ENCODE measurements at regions not wholly inside any gene's neighbourhood (a gene's known extent, or its start where the extent isn't known, plus 50 kb on each side); places are given as distances from the start of the nearest gene placed in this dataset.

DNA sequence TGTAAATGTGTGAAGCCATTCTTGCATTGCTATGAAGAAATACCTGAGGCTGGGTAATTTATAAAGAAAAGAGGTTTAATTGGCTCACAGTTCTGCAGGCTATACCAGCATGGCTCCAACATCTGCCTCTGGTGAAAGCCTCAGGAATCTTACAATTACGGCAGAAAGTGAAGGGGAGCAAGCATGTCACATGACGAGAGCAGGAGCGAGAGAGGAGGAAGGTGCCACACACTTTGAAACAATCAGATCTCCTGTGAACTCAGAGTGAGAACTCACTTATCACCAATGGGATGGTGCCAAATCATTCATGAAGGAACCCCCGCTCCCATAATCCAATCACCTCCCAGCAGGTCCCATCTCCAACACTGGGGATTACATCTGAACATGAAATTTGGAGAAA, 213.6 kb upstream of the TSC22D2 start:
- no peak for DNase-seq (ENCODE audit: low read depth)
- H3K4me3 ChIP-seq (ENCODE audit: low read depth, low read length): no peak overlapping the region

GRCh38 chr3:150184426-150185071, 213.9 kb upstream of the PFN2 start:
- no peak for DNase-seq (ENCODE audit: low read depth)
- H3K4me3 ChIP-seq (ENCODE audit: low read depth, low read length): peak overlapping the region; percentile 43

GRCh38 chr3:150183678-150184425, 213.2 kb upstream of the PFN2 start:
- DNase-seq (ENCODE audit: low read depth): peak; percentile 47
- peak overlapping the region; percentile 43 for H3K4me3 ChIP-seq (ENCODE audit: low read depth, low read length)

DNA sequence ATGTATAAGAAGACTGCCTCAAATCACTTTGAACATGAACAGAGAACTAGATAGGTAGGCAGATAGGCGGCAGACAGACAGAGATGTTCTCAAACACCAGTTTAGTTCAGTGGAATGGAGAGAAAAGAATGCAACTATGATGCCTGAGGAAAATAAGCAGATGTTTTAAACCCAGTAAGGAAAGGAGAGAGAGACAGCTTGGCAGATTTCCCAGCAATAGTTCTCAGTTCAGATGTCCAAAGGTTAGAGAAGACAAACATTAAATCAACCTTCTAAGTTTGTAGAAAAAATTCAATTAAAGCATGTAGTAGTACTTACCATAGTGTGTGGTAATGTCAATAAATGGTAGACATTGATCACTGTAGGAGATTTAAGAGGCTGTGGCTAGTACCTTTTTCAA, 209.6 kb upstream of the PFN2 start:
- DNase-seq (ENCODE audit: low read depth): peak; percentile 89
- H3K4me3 ChIP-seq (ENCODE audit: low read depth, low read length): no peak overlapping the region

GRCh38 chr3:150179330-150179729, 208.6 kb upstream of the PFN2 start:
- DNase-seq (ENCODE audit: low read depth): no peak
- H3K4me3 ChIP-seq (ENCODE audit: low read depth, low read length): no peak overlapping the region

DNA sequence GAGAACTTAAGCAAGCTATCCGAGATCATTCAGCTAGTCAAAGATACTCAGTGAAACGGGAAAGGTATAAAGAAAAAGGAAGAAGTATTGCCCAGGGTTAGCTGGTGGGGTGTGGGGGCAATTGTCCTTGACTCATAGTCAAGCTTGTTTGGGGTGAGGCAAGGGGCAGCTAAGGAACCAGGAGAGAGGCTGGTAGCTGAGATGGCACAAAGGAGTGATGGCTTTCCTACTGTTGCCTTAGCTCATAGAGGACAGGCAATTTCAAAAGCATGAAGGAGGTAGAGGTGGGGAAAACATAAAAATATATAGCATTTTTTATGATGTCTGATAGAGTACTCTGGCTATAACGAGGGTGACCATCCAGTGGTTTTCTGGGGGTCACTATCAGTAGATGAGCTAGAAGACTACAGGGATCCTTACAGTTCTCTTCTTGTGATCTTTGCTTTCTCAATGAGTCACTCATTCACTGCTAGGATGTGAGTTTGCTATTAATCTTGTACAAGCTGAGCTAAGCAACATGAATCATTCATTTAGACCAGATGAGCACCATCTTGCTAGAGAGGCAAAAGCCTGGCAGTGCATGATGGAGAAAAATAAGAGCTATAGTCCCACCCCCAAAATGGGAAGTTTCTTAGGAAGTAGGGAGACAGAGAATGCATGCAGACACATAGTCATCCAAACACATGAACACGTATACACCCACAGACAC, 207.1 kb upstream of the PFN2 start:
- H3K4me3 ChIP-seq (ENCODE audit: low read depth, low read length): no peak overlapping the region
- DNase-seq (ENCODE audit: low read depth): peak; percentile 54

DNA sequence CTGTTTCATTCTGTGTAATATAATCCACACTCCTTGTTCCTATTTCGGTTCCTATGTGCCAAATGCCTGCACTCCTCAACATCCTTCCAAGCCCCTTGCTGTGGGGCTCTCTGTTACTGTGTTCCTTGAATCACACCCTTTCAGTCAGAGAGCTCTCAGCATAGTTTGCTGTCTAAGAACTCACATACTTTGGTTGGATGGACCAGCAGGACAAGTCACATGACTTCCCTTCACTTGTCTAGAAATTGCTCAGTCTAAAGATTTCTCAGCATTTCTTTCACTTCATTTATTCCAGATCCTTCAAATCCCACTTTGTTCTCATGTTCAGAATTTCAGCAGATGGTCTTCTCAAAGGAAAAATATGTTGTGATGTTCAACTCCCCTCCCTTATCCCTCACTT, 203.5 kb upstream of the PFN2 start:
- no peak for DNase-seq (ENCODE audit: low read depth)
- H3K4me3 ChIP-seq (ENCODE audit: low read depth, low read length): no peak overlapping the region

- no peak for DNase-seq (ENCODE audit: low read depth)
Measured at GRCh38 chr3:150172356-150172755, 201.7 kb upstream of the PFN2 start.

DNA sequence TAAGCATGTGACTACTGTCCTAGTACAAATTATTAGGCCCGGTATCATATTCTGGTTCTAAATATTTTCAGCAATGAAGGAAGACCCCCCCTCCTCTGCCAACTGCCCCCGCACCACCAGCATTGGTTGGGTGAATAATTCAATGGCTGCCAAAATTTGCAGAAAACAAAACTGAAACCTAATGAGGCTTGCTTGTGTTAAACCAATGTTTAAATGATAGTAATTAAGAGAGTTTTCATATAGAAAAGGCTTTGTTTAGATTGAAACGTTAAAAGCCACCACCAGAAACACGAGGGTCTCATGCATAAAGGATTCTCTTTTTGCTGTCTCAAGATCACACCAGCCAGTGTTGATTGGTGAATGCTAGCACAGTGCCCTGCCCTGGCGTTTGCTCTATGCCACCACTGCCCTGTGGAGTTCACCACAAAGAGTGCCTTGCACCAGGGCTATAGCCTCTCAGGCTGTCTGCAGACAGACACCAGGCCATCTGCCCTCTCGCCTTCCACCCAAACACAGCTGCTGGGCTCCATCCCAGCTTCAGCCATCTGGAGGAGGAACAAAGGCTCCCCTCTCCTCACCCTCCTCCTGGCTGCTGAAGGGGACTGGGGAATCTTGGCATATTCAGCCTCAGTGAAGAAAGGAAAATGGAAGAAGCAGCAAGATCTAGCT, 200.3 kb upstream of the PFN2 start:
- DNase-seq (ENCODE audit: low read depth): no peak
- H3K4me3 ChIP-seq (ENCODE audit: low read depth, low read length): no peak overlapping the region

More at GRCh38 chr3:150172356-150172755, 201.7 kb upstream of the PFN2 start:
- no peak overlapping the region for H3K4me3 ChIP-seq (ENCODE audit: low read depth, low read length)

DNA sequence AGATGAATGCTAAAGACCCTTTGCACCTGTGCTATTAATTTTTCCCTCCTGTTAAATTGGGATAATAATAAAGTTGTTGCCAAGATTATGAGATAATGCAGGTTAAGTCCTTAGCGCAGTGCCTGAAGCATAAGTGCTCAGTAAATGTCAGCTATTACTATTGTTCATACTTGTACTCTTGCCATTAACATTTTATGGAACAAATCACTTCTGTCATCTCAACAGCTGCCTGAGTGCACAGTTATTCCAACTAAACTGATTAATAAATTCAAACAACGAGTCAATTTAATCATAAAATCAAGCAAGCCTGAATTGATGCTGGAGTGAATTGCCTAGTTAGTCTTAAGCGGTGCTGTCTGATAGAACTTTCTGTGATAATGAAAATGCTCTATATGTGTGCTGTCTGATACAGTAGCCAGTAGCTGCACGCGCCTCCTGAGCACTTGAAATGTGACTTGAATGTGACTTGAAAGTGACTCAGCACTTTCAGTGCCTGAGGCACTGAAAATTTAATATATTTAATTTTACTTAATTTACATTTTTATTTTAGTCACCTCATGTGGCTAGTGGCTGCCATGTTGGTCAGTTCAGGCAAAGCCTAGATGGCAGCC, 198.7 kb upstream of the PFN2 start:
- no peak overlapping the region for H3K4me3 ChIP-seq (ENCODE audit: low read depth, low read length)
- no peak for DNase-seq (ENCODE audit: low read depth)

DNA sequence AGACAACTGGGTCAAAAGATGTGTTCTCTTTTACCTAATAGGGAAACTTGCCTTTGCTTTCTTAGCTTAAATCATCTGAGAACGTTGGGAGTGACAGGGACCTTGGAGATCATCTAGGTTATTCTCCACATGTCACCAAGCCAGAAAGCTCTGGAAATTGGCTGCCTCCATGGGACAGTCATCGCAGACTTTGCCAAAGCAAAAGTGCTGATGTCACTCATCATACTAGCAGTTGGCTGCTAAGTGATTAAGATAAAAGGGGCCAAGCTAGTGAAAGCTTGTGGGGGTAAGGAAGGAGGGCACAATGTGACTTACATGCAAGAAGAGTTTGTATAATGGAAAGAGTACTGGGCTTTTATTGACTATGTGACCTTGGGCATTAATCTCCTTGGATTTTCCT, 198.0 kb upstream of the PFN2 start:
- DNase-seq (ENCODE audit: low read depth): no peak
- H3K4me3 ChIP-seq (ENCODE audit: low read depth, low read length): no peak overlapping the region

- H3K4me3 ChIP-seq (ENCODE audit: low read depth, low read length): no peak overlapping the region
- no peak for DNase-seq (ENCODE audit: low read depth)
Measured at GRCh38 chr3:150165396-150166094, 194.8 kb upstream of the PFN2 start.

DNA sequence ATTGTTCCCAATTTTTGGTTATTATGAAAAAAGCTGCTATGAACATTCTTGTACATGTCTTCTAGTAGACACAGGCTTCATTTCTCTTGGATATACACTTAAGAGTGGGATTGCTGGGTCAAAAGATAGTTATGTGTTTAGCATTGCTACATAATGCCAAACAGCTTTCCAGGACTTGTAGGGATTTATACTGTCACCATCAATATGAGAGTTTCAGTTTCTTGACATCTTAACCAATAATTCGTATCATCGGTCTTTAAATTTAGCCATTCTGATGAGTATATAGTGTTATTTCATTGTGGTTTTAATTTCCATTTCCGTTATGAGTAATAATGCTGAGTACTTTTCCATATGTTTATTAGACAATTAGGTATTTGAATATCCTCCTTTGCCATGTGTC, 190.3 kb upstream of the PFN2 start:
- DNase-seq (ENCODE audit: low read depth): no peak
- no peak overlapping the region for H3K4me3 ChIP-seq (ENCODE audit: low read depth, low read length)

GRCh38 chr3:150158943-150159625, 188.4 kb upstream of the PFN2 start:
- DNase-seq (ENCODE audit: low read depth): no peak
- no peak overlapping the region for H3K4me3 ChIP-seq (ENCODE audit: low read depth, low read length)

DNA sequence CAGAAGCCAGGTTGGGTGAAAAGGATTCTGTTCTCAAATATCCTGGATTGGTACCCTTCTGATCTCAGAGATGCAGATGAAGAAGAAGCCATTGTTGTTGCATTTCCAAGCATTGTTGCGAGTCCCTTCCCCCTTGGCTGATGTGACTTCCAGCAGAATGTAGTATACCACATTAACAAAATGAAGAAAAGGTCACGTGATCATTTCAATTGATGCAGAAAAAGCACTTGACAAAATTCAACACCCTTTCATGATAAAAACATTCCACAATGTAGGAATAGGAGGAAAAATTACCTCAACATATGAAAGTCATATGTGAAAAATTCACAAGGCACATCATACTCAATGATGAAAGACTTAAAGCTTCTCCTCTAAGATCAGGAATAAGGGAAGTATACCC, 181.9 kb upstream of the PFN2 start:
- H3K4me3 ChIP-seq (ENCODE audit: low read depth, low read length): no peak overlapping the region
- DNase-seq (ENCODE audit: low read depth): no peak

- no peak overlapping the region for H3K4me3 ChIP-seq (ENCODE audit: low read depth, low read length)
- DNase-seq (ENCODE audit: low read depth): no peak
Measured at GRCh38 chr3:150150633-150151032, 179.9 kb upstream of the PFN2 start.

GRCh38 chr3:150149651-150150051, 179.0 kb upstream of the PFN2 start:
- no peak overlapping the region for H3K4me3 ChIP-seq (ENCODE audit: low read depth, low read length)
- peak; percentile 94 for DNase-seq (ENCODE audit: low read depth)

- H3K4me3 ChIP-seq (ENCODE audit: low read depth, low read length): peak overlapping the region; percentile 11
- DNase-seq (ENCODE audit: low read depth): no peak
Measured at GRCh38 chr3:150148227-150148626, 177.5 kb upstream of the PFN2 start.

- DNase-seq (ENCODE audit: low read depth): peak; percentile 88
- H3K4me3 ChIP-seq (ENCODE audit: low read depth, low read length): peak overlapping the region; percentile 11
Measured at GRCh38 chr3:150147776-150148175, 177.1 kb upstream of the PFN2 start.
